Stimulated activated CD4-positive, alpha-beta T cell treated with anti-CD3 and anti-CD28 coated beads, Interleukin-4, amount 100 ng/mL, for 1 hour (primary cell): ENCODE measurements at regions not wholly inside any gene's neighbourhood (a gene's known extent, or its start where the extent isn't known, plus 50 kb on each side); places are given as distances from the start of the nearest gene placed in this dataset.

Experiments
- DNase-seq: peaks from one replicate; pipeline ENCODE4 v3.0.0-alpha.2; 2020

DNA sequence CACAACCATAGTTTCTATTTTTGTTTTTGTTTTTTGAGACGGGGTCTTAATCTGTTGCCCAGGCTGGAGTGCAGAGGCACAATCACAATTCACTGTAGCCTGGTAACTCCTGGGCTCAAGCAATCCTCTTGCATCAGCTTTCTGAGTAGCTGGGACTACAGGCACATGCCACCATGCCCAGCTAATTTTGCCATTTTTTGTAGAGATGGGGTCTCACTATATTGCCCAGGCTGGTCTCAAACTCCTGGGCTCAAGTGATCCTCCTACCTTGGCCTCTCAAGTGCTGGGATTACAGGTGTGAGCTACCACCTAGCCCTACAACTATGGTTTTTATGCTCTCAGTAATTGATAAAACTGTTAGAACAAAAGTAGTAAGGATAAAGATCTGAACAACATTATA, 147.5 kb upstream of the SHB start:
- DNase-seq, result no peak

DNA sequence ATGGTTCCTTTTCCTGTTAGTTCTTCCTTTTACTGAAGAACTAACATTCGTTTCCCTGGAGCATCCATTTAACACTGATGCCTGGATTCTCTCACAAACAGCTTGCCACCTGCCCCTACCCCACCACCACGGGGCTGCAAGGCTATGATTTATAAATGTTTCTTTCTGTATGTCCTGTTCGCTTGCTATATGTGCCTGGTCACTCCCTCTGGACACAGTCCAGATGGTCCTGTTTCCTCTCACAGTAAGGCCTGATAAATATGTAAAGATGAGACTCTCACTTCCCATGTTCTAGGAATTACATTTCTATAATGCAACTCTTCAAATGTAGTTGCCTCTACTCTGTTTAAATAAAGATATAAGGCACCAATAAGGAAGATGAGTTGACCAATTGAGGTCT, 146.4 kb upstream of the SHB start:
- DNase-seq, result no peak

DNA sequence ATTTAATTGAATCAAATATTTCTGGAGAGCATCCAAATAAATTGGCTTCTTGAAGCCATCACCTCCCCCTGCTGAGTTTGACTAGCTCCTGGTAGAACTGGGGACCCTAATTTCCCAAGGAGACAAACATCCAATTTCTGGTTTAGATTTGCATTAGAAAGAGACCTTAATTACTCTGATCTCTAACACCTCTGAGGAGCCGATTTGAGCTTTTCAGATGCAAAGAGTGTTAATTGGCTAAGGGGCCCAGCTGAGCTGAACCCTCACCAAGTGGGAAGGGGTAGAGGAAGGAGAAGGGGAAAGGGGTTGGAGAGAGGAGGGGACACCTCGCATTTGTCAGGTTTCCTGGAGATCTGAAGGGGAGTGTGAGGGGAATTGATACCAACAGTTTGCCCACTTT, 145.4 kb upstream of the SHB start:
- DNase-seq, result no peak

DNA sequence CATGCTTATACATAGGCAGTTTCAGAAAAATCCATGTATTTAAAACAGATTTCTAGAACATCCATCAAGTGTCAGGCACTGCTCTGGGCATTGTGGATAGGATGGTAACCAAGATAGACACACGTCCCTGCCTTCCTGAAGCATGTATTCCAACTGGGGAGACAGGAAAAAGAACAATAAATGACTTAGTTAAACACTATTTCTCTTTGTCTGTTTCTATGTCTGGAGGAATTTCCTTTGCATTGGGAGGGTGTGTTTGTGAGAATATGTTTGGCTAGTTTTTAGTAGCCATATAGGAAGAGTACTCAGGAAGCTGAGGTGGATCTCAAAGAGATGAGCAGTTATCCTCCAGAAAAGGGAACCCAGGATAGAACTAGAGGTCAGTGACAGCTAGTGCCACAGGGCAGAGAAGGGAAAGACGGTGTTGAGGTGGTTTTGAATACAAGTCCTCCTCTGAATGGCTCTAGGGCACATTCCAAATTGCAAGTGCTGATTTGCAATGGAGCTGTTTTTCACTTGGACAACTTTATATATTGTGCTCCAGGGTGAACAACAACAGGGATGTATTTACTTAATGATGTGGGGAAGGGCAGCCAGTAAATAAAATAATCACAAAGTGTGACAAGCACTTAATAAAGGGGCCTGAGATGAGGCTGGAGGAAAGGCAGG, 144.7 kb upstream of the SHB start:
- no peak for DNase-seq

DNA sequence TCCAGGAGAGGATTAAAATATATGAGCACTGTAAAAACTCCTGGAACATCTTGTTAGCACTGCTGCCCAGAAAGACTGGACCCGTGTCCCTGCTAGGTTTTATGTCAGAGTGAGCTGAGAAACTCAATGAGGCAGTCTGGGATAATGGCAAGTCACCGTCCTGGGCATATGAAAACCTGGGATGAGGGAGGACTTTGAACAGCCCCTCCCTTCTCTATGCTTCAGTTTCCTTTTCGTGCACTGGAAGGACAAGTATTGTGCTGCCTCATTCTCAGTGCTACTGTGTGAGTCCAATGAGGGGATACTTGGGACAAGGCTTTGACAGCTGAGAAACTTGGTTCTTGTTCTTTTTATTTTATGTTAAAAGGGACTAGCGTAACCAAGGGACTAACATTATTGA, 143.0 kb upstream of the SHB start:
- DNase-seq, result no peak

DNA sequence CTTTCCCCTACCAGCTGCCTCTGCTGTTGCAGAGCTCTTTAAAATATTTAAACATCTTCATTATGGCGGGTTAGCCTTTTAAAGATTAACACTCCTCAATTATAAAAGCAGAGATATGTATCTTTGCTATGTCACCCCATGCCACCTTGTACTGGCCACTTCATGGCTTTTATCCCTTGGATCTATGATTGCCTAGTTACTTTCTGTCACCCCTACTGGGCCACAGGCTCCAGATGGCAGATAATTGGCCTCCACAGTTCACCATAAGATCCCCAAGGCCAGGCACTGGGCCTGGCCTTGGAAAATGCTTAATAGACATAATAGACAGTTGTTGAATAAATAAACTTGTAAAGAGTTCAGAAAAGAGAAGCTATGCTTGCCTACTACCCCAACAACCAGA, 142.0 kb upstream of the SHB start:
- no peak for DNase-seq

DNA sequence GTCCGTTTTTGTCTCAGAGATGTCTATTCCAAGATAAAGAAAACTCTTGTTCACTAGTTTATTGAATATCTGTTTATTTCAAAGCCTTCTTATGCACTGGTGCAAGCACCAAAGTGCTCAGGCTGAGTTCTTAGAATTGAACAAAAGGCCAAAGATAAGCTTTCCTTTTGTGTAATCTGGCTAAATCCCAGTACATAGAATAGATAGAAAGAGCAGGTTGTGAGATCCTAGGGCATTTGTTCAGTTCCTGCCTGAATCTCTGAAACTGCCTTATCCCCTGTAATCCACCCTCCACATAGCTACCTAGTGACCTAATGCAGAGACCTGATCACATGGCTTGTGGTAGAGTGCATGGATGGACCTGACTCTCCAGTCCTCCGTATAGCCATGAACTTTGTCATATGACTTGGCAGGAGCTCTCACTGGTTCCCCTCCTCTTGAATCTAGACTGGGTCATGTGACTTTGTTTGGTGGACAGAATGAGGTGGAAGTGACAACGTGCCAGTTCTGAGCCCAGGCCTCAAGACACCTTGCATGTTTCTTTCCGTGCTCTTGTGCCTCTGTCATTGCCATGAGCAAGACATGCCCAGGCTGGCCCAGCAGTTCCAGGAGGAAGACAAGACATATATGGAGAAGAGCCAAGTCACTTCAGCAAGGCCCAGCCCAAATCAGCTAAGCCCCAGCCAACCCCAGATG, 139.3 kb upstream of the SHB start:
- DNase-seq, result no peak

DNA sequence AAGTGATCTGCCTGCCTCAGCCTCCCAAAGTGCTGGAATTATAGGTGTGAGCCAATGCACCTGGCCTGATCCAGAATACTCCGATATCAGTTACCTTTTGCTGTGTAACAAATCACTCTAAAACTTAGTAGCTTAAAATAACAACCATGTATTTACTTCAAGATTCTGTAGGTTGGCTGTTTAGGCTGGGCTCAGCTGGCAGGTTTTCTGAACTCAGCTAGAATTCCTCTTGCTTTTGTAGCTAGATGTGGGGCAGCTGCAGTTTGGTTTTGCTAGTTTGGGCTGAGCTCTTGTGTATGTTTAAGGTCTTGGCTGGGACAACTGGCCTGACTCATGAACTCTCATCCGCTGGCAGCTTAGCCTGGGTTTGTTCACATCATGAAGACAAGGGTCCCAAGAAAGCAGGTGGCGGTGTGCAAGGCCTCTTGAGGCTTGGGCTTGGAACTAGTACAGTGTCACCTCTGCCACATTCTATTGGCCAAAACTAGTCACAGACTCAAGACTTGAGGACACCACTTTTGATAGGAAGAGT, 138.3 kb upstream of the SHB start:
- no peak for DNase-seq

DNA sequence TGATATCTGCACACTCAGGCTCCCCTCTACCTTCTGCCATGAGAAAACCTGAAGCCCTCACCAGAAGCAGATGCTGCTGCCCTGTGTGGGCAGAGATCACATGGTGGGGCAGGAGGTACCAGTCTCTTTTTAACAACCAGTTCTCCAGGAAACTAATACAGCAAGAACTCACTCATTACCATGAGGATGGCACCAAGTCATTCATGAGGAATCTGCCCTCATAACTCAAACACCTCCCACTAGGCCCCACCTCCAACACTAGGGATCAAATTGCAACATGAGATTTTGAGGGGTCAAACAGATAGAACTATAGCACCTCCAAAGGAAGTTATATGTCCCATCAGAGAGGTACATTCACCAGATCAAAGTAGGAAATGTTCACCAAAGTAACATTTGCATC, 136.3 kb upstream of the SHB start:
- no peak for DNase-seq

DNA sequence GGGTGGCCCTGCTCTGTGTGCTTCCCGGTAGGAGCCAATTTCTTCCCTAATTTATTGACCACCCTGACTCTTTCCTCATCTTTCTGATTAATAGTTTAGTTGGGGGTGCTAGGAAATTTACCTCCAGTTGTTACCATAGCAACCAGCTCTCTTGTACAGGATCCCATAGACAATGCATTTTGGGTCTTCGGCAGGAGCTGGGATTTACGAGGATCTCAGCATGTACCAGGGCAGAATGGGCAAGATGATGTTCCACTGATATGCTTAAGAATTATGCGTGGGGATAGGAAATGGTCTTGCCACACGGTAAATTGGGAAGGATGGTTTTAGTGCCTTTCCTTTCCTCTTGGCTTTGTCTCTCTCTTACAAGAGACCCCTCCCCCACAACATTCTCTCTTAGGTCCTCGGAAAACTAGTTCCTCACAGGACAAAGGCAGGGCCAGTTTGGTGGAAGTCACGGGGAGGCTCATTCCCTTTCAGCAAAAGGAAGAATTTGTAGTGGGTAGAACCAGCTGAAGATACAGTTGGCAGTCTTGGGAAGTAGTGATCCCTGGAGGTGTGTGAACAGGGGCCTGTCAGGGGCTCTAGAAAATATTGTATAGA, 133.4 kb upstream of the SHB start:
- DNase-seq, result no peak

DNA sequence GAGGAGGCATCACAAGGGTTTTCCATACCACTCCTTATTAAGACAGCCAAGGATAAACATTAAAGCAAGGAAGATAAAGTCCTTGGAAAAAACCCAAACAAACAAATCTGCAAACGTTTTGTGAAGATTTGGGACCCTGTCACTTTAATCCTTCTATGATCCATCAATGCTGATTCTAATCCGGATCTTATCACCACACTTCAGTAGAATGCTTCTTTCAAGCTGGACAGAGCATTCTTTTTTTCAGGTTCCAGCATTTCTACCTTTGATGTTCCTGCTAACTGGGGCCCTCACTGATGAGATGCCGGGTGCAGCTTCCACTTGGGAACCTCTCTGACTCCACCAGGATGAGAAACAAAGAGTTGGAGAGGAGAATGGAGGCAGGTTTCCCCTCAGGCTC, 132.8 kb upstream of the SHB start:
- DNase-seq, result no peak

DNA sequence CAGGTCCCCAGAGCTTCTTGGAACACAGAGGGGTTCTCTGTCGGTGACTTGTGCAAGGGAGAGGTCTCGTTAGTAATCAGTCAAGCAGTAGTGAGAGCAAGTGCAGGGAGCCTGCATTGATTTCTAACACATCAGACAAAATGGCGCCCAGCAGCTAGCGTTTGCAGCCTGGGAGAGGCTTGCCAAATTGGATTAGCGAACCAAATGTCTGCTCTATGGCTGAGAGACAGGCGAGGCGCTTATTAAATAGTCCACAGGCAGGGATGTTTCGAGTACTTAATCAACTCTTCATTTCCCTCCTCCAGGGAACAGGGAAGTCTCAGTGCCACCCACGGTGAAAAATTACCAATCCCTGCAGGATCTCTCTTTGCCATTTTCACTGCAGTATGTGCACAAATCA, 131.4 kb upstream of the SHB start:
- DNase-seq, result no peak

DNA sequence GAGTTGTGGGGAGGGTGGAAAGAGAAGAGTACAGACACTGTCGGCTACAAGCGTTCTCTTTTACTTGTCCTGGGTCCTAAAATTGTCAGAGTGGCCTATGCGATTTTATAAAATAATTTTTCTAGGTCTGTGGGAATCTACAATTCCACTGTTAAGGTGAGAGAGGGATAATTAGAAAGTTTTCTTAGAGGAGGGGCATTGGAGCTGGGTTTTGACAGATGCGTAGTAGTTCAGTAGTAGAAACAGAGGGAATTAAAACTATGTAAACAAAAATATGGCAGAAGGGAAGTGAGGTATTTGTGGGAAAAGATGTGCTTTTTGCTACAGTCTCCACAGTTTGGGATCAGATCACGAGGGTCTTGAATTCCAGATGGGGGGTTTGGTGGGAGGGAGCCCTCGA, 129.1 kb upstream of the SHB start:
- no peak for DNase-seq

DNA sequence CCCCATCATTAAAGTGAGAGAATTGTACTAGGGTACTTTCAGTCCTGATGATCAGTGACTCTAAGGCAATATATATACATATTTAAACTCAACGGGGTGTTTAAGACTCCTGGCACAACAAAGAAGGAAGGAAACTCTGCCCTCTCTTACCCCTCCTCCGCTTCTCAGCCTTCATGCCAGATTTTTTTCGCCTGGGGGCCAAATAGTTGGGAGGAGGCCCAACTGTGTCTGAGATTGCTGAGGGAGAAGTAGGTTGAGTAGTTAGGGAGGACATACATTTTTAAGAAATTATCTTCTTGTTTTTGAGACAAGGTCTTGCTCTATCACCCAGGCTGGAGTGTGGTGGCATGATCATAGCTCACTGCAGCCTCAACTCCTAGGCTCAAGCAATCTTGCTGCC, 127.7 kb upstream of the SHB start:
- DNase-seq, result no peak

DNA sequence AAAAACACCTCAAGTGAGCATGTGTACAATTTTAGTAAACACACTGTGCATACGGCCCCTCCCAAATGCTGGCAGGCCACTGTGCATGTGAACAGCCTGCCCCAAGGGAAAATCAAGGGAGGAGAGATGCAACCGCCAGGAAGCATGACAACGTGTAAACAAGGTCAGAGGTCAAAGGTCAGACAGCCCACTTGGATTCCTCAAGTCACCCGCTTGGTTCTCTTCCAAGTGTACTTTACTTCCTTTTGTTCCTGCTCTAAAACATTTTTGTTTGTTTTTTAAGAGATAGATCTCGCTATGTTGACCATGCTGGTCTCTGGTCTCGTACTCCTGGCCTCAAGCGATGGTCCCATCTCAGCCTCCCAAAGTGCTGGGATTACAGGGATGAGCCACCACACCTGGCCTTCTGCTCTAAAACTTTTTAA, 126.7 kb upstream of the SHB start:
- DNase-seq, result no peak

DNA sequence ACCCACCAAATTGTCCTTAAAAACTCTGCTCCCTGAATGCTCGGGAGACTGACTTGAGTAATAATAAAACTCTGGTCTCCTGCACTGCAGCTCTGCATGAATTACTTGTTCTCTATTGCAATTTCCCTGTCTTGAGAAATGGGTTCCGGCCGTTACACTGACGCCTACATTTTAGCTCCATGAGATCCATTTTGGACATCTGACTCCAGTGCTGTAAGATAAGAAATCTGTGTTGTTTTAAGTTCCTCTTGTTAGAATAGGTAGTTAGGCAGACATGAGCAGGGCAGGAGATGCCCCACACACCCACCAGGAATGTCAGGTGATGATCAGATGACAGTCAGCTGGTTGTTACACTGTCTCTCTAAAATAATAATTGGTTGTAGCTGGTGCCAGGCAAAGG, 125.8 kb upstream of the SHB start:
- no peak for DNase-seq

DNA sequence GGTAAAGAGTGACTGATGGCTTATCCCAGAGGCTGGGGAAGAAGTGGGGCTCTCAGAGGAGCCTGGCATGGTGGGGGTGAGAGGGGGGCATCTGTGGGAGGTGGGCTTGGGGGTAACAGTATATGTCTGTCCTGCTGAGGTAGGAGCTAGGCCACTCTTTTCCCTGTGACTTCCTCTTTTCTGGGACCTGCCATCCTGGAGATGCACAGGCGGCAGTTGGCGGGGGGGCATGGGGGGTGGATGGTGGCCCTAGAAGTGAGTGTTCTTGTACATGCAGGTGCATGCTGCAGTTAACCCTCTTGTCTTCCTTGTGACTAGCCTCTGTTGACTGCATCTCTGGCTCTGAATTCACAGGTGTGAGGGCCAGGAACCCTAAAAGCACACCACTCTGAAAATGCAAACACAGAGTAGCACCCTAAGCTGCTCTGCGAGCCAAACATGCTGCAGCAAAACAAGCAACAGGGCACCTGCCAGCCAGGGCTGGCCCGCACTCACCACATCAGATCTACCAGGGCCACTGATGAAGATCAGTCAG, 123.8 kb upstream of the SHB start:
- no peak for DNase-seq

DNA sequence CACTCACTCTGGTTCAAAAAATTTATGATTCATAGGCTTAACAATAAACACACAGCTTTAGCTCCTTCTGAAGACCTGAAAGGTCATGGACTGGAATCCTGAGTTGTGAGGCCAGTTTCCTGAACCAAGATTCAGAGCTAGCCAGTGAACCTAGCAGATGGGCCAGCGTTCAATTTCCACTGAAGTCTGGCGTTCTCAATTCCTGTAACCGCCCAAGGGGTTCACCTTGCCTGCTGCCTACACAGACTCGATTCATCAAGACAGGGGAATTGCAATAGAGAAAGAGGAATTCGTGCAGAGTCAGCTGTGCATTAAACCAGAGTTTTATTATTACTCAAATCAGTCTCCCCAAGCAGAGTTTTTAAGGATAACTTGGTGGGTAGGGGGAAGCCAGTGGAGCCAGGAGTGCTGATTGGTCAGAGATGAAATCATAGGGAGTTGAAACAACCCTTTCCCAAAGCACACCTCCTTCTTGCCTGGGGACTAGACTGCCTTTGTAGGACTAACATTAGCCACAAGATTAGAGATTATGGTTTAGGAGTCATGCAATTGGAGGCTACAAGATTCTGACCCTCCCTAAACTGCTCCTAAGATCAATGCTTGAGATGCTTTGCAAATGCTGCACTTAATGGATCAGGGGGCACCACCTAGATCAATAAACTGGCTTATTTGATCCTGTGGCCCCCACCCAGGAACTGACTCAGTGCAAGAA, 117.5 kb upstream of the SHB start:
- no peak for DNase-seq

DNA sequence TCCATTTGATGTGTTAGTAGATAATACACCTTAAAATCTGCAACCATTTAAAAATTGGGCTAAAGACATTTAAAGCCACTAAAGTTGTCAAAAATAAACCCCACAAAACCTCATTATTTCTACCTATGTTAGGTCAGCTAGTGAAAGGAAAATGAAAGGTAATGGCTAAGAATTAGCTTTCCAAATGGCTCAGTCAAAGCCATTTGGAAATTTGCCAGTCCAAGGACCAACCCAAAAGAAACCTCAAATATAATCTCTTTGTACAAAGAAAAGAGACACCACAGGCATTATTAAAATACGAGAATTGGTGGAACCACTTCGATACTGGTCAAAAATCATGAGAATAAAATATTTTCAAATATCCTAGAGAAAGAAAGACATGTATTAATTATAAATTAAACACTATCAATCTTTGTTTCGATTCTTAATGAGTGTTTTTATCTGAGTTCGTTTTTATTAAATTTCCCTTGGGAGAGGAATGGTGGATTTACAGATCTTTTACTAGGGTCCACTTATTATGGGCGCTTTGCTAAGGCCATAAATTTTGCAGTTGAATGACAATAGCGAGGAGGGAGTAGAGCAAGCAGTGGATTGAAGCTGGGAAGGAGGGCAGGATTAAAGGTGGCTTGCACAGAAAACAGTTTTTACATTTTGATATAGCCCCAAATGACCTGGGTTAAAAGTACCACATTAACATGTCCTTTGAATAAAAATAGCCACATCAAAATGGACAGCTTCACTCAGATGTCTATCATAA, 116.8 kb upstream of the SHB start:
- DNase-seq, result no peak

DNA sequence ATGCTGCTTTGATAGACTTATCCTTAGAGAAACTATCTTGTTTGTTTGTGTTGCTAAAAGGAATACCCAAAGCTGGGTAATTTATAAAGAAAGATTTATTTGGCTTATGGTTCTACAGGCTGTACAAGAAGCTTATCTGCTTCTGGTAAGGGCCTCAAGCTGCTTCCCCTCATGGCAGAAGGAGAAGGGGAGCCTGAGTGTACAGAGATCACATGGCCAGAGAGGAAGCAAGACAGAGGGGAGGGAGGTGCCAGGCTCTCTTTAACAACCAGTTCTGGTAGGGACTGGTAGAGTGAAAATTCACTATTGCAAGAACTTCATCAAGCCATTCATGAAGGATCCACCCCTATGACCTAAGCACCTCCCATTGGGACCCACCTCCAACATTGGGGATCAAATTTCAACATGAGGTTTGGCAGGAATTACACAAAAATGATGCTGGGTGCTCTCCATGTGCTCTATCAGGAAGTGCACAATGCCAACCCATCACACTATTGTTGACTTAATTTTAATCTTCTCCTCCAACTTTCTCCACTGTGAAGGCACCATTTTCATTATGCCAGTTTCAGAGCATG, 115.1 kb upstream of the SHB start:
- DNase-seq, result no peak

DNA sequence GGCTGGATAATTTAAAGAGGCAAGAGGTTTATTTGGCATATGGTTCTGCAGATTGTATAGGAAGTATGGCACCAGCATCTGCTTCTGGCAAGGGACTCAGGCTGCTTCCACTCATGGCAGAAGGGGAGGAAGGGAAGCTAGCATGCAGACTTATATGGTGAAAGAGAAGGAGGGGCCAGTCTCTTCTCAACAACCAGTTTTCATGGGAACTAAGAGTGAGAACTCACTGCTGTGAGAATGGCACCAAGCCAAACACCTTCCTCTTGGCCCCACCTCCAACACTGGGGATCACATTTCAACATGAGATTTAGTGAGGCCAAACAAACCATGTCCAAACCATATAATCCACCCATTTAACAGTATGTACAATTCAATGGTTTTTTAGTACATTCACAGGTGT, 113.3 kb upstream of the SHB start:
- no peak for DNase-seq

DNA sequence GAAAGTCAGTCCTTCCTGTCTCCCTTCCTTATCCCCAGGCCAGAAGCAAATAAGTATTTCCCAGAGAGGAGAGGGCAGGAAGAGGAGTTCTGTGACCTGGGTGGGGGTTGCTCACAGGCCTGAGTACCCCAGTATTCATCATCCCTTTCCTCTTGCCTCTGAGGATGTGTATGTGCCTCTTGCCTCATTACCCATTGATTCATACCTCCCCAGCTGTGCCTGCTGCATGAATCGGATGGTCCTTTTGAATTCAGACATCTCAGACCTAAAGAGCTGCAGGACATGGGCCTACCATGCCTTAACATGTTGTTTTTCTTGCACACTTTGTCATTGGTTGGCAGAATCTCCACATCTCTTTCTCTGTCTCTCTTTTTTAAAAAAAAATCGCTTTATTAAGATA, 112.8 kb upstream of the SHB start:
- no peak for DNase-seq
